Loucy (cell line): ENCODE measurements at regions not wholly inside any gene's neighbourhood (a gene's known extent, or its start where the extent isn't known, plus 50 kb on each side); places are given as distances from the start of the nearest gene placed in this dataset.

Experiments used
- EZH2phosphoT487 ChIP-seq: fragments of 200-600 bp; IDR thresholded peaks from 2 replicates; pipeline ENCODE4 v1.6.1; 2018; ENCODE audit warnings: antibody characterized with exemption, mild to moderate bottlenecking, moderate library complexity, borderline replicate concordance
- TF ChIP-seq, protein P1 (sequence below): fragments of 200-600 bp; sonication (generic); conservative IDR thresholded peaks from 2 replicates; pipeline ENCODE4 v1.5.1; 2014; ENCODE audit warnings: mild to moderate bottlenecking, antibody characterized with exemption, low read length

DNA sequence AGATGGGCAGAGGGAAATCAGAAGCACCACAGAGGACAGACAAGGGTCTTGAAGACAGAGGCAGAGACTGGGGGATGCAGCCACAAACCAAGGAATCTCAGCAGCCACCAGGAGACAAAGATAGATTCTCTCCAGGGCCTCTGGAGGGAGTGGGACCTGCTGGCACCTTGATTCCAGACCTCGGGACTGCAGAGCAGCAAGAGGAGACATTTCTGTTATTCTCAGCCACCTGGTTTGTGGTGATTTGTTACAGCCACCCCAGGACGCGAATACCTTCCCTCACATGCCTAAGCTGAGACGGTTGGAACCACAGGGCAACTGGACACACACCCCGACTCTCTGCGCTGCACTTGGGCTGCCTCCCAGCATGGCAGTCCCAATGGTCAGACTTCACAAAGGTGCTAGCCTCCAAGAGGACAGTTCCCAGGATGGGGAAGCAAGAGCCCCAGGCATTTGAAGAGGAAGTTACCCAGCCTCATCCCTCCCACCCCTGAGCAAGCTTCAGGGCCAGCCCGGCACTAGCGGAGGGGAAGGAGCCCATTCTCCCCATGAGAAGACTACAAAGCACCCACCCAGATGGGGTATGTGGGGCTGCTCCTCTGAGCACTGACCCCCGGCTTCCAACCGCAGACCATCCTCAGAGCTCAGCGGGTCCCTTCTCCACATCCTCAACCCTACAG is 104.6 kb upstream of the INSIG1 start:
- TF ChIP-seq, protein P1, sequence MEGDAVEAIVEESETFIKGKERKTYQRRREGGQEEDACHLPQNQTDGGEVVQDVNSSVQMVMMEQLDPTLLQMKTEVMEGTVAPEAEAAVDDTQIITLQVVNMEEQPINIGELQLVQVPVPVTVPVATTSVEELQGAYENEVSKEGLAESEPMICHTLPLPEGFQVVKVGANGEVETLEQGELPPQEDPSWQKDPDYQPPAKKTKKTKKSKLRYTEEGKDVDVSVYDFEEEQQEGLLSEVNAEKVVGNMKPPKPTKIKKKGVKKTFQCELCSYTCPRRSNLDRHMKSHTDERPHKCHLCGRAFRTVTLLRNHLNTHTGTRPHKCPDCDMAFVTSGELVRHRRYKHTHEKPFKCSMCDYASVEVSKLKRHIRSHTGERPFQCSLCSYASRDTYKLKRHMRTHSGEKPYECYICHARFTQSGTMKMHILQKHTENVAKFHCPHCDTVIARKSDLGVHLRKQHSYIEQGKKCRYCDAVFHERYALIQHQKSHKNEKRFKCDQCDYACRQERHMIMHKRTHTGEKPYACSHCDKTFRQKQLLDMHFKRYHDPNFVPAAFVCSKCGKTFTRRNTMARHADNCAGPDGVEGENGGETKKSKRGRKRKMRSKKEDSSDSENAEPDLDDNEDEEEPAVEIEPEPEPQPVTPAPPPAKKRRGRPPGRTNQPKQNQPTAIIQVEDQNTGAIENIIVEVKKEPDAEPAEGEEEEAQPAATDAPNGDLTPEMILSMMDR, result no peak
- no peak for TF ChIP-seq EZH2phosphoT487
